HFF-Myc (cell line): ENCODE measurements at regions not wholly inside any gene's neighbourhood (a gene's known extent, or its start where the extent isn't known, plus 50 kb on each side); places are given as distances from the start of the nearest gene placed in this dataset.

Experiments used
- DNase-seq: peaks from one replicate; pipeline ENCODE4 v3.0.0-alpha.2; 2011; ENCODE audit warnings: low read depth; ENCODE audit errors: extremely low read depth
- H3K4me3 ChIP-seq: replicated peaks from 2 replicates; pipeline ENCODE4 v1.5.1; 2011; ENCODE audit warnings: low read depth, mild to moderate bottlenecking, control low read depth, low read length
- CTCF ChIP-seq: IDR thresholded peaks from 2 replicates; pipeline ENCODE4 v1.5.1; 2012; ENCODE audit warnings: mild to moderate bottlenecking, low read depth, low read length, control low read depth; ENCODE audit errors: missing control alignments

GRCh38 chr2:123095219-123095835 is 929.8 kb upstream of the CNTNAP5 start:
- no peak for TF ChIP-seq CTCF
- H3K4me3 ChIP-seq: no peak overlapping the region
- DNase-seq: no peak

- no peak for TF ChIP-seq CTCF
- H3K4me3 ChIP-seq: no peak overlapping the region
- DNase-seq: no peak
Observed at GRCh38 chr2:123098619-123099018, 926.5 kb upstream of the CNTNAP5 start.

GRCh38 chr2:123101434-123101833 is 923.7 kb upstream of the CNTNAP5 start:
- no peak for TF ChIP-seq CTCF
- no peak overlapping the region for H3K4me3 ChIP-seq
- no peak for DNase-seq

GRCh38 chr2:123103902-123104301 is 921.2 kb upstream of the CNTNAP5 start:
- DNase-seq: no peak
- TF ChIP-seq CTCF: no peak

GRCh38 chr2:123116595-123116994 is 908.5 kb upstream of the CNTNAP5 start:
- no peak for DNase-seq
- H3K4me3 ChIP-seq: no peak overlapping the region
- TF ChIP-seq CTCF: no peak

More at GRCh38 chr2:123103902-123104301, 921.2 kb upstream of the CNTNAP5 start:
- no peak overlapping the region for H3K4me3 ChIP-seq

- DNase-seq: no peak
- TF ChIP-seq CTCF: no peak
- H3K4me3 ChIP-seq: no peak overlapping the region
Observed at GRCh38 chr2:123127236-123127635, 897.9 kb upstream of the CNTNAP5 start.

GRCh38 chr2:123128951-123129350 is 896.1 kb upstream of the CNTNAP5 start:
- DNase-seq: no peak

More at GRCh38 chr2:123128951-123129350, 896.1 kb upstream of the CNTNAP5 start:
- no peak overlapping the region for H3K4me3 ChIP-seq
- TF ChIP-seq CTCF: no peak
